ENCODE measurements at regions not wholly inside any gene's neighbourhood (a gene's known extent, or its start where the extent isn't known, plus 50 kb on each side); places are given as distances from the start of the nearest gene placed in this dataset.

DNA sequence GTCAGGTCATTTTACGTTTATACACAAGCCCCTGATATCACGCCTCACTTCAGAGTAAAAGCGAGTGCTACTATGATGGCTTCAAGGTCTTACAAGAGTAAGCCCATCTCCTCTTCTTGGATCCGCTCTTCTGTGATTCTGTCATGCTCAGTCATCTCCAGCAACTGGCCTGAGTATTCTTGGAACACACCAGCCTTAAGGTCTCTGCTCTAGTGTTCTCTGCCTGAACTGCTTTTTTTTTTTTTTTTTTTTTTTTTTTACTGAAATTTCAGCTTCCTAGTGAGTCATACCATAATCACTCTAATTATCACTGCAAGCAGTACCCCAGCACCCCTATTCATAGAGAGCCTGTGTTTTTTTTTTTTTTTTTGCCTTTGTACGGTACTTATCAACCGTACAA, 1228.9 kb downstream of the CNTNAP5 start:
- Histone ChIP-seq H2BK5ac (ENCODE audit: low read depth, low read length, poor library complexity, severe bottlenecking) (no peak overlapping the region), H2AFZ (replicated peaks; ENCODE audit: low read length, poor library complexity) (no peak overlapping the region), H3K4me2 (ENCODE audit: low read depth, low read length) (no peak overlapping the region), H3K9me3 (ENCODE audit: control insufficient read depth, insufficient read depth, low read length) (no peaks in the 10 kb centered on the region), H3K27ac (ENCODE audit: insufficient read depth, low read length) (no peak overlapping the region), H3K14ac (replicated peaks; ENCODE audit: low read depth, low read length) (no peak overlapping the region), H3K27me3 (ENCODE audit: control insufficient read depth, insufficient read depth, low read length) (no peaks in the 10 kb centered on the region), H3K9me1 (ENCODE audit: insufficient read depth, low read length) (no peaks in the 10 kb centered on the region), H2BK15ac (ENCODE audit: low read depth, low read length) (no peak overlapping the region), H3K79me1 (ENCODE audit: low read depth in 1 of 2, low read length in 2 of 2) (no peaks in the 10 kb centered on the region), H3K56ac (ENCODE audit: extremely low read depth, insufficient read depth, low read length) (no peak overlapping the region), H2AK9ac (replicated peaks; ENCODE audit: low read depth, low read length, poor library complexity) (no peak overlapping the region), H2BK120ac (ENCODE audit: low read depth, low read length) (no peak overlapping the region), H3K23ac (ENCODE audit: low read depth, low read length) (no peak overlapping the region), H3K4me1 (ENCODE audit: control insufficient read depth, insufficient read depth, low read length) (no peaks in the 10 kb centered on the region), H3K4ac (ENCODE audit: low read depth, low read length) (no peak overlapping the region), H4K20me1 (ENCODE audit: insufficient read depth, low read length) (no peaks in the 10 kb centered on the region), H2AK5ac (ENCODE audit: low read depth, low read length) (no peak overlapping the region), H3K9ac (ENCODE audit: low read depth, low read length) (no peak overlapping the region), H2BK20ac (ENCODE audit: low read depth, low read length) (no peak overlapping the region), H4K5ac (ENCODE audit: low read depth, low read length) (no peak overlapping the region), H4K8ac (ENCODE audit: low read depth in 2 of 2, low read length in 2 of 2) (no peak overlapping the region), H3K36me3 (ENCODE audit: control insufficient read depth, insufficient read depth, low read length) (no peaks in the 10 kb centered on the region), H3K4me3 (ENCODE audit: insufficient read depth, low read depth, low read length) (no peak overlapping the region), H3K18ac (ENCODE audit: low read depth, low read length) (no peak overlapping the region), H4K91ac (ENCODE audit: insufficient read depth, low read depth, low read length) (no peak overlapping the region)
- BruUV-seq (replicated peaks) = no TSS peak
- TF ChIP-seq MXI1 (IDR thresholded peaks at IDR 0.05; ENCODE audit: borderline replicate concordance, low read depth, low read length) (no peak), ELK1 (IDR thresholded peaks at IDR 0.05; ENCODE audit: borderline replicate concordance, low read depth, low read length) (no peak), USF2 (IDR thresholded peaks at IDR 0.05; ENCODE audit: low read depth, low read length) (no peak), CEBPB (IDR thresholded peaks at IDR 0.05; ENCODE audit: low read depth, low read length) (no peak), CTCF (conservative IDR thresholded peaks at IDR 0.05; ENCODE audit: low read depth, low read length) (no peak), SMC3 (IDR thresholded peaks at IDR 0.05; ENCODE audit: low read depth, low read length) (no peak), RAD21 (IDR thresholded peaks at IDR 0.05; ENCODE audit: low read length) (no peak), RCOR1 (IDR thresholded peaks at IDR 0.05; ENCODE audit: insufficient replicate concordance, low read length) (no peak), FOS (IDR thresholded peaks at IDR 0.05; ENCODE audit: low read depth, low read length) (no peak), MAFK (IDR thresholded peaks at IDR 0.05; ENCODE audit: low read depth, low read length) (no peak), CHD1 (IDR thresholded peaks at IDR 0.05; ENCODE audit: low read depth, low read length) (no peak), MAZ (IDR thresholded peaks at IDR 0.05; ENCODE audit: borderline replicate concordance, low read depth, low read length) (no peak)
- in situ Hi-C loops (cut with MboI; ENCODE audit: low sequenced_read_pairs) (no loop called here), dilution Hi-C loops (cut with HindIII; ENCODE audit: low sequenced_read_pairs, unreplicated experiment) (no loop called here), intact Hi-C loops (cut with micrococcal nuclease) (no loop called here)
- DNase-seq (no peak), ATAC-seq (ENCODE audit: low read depth) (no peak)
- ChIA-PET CTCF (no interaction called here), POLR2A (ENCODE audit: unreplicated experiment) (no interaction called here)
- no CpG with 5 or more reads among the region's 6 CpGs for WGBS, 2 experiments (ENCODE audit: extremely low coverage in 2 of 2, insufficient read length in 1 of 2)

All from IMR-90 (cell line).